ENCODE measurements at regions not wholly inside any gene's neighbourhood (a gene's known extent, or its start where the extent isn't known, plus 50 kb on each side); places are given as distances from the start of the nearest gene placed in this dataset.

DNA sequence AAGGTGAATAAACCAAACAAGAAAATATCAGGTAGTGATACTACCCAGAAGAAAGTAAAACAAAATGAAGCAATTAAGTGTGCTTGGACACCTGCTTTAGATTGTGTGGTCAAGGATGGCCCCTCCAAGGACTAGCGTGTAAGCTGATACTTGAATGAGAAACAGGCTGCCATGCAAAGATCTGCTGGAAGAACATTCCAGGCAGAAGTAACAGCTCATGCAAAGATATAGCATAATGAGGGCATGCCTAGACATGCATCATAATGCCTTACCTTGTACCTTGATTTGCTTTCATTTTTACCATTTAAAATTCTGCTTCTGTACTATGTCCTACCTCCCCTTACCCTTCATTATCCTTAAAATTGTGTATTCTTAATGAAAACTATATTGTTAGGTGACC lies 74.8 kb upstream of the HDAC9 start:
- no peak for TF ChIP-seq ATF7 (IDR thresholded peaks at IDR 0.05)
- TF ChIP-seq ATF7 (CRISPR knock-in tag; IDR thresholded peaks at IDR 0.05), result no peak
- no peak for TF ChIP-seq BRCA1 (CRISPR knock-in tag; IDR thresholded peaks at IDR 0.05)
